KOPT-K1 (cell line): ENCODE measurements at regions not wholly inside any gene's neighbourhood (a gene's known extent, or its start where the extent isn't known, plus 50 kb on each side); places are given as distances from the start of the nearest gene placed in this dataset.

Experiments
- H3K27ac ChIP-seq: fragments of 200-600 bp; sonication (generic); 2 replicates; pipeline ENCODE4 v1.5.1; 2016; ENCODE audit warnings: antibody characterized with exemption, mild to moderate bottlenecking, low read depth, low read length; ENCODE audit not compliant: poor library complexity, severe bottlenecking
- H3K36me3 ChIP-seq: fragments of 200-600 bp; sonication (generic); 2 replicates; pipeline ENCODE4 v1.5.1; 2017; ENCODE audit warnings: antibody characterized with exemption, mild to moderate bottlenecking, low read length, moderate library complexity; ENCODE audit not compliant: insufficient read depth
- H3K9me3 ChIP-seq: fragments of 200-600 bp; sonication (generic); 2 replicates; pipeline ENCODE4 v1.5.1; 2017; ENCODE audit warnings: antibody characterized with exemption, low read length, mild to moderate bottlenecking; ENCODE audit not compliant: insufficient read depth, poor library complexity, severe bottlenecking

DNA sequence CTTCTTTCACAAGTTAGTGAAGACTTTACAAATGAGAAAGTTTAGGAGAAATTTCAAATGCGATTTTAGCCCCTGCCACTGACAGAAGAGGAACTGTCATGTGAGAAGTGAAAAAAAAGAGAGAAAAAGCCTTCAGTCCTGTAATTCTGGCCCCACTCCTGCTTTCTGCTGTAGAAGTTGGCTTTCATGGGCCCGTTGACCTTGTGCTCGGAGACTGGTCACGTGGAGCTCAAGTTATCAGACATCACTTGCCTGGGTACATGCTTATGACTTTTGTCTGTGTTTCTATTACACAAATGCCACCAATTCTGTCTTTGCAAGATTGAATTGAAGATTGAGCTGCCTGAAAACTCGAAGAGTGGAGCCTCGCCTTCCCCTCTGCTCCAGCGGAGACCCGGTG lies 749.9 kb downstream of the BCL11A start:
- Histone ChIP-seq H3K9me3 (no peaks in the 10 kb centered on the region), H3K27ac (no peak overlapping the region), H3K36me3 (no peaks in the 10 kb centered on the region)

GRCh38 chr2:59798687-59799232 lies 754.7 kb downstream of the BCL11A start:
- H3K27ac ChIP-seq, result no peak overlapping the region
- no peaks in the 10 kb centered on the region for H3K36me3 ChIP-seq
- peaks cover 11% of the 10 kb centered on the region for H3K9me3 ChIP-seq

- H3K27ac ChIP-seq, result no peak overlapping the region
- peaks cover 11% of the 10 kb centered on the region for H3K9me3 ChIP-seq
- H3K36me3 ChIP-seq, result no peaks in the 10 kb centered on the region
These were observed 762.3 kb downstream of the BCL11A start for GRCh38 chr2:59791004-59791618.

- Histone ChIP-seq H3K27ac (no peak overlapping the region), H3K9me3 (peaks cover 11% of the 10 kb centered on the region), H3K36me3 (no peaks in the 10 kb centered on the region)
These were observed 763.1 kb downstream of the BCL11A start for GRCh38 chr2:59790186-59791003.

- Histone ChIP-seq H3K9me3 (peaks cover 8% of the 10 kb centered on the region), H3K27ac (no peak overlapping the region), H3K36me3 (no peaks in the 10 kb centered on the region)
These were observed 763.9 kb downstream of the BCL11A start for GRCh38 chr2:59789523-59789922.

- Histone ChIP-seq H3K36me3 (no peaks in the 10 kb centered on the region), H3K27ac (no peak overlapping the region), H3K9me3 (no peaks in the 10 kb centered on the region)
These were observed 766.4 kb downstream of the BCL11A start for GRCh38 chr2:59787095-59787494.

GRCh38 chr2:59786684-59787083 lies 766.8 kb downstream of the BCL11A start:
- Histone ChIP-seq H3K9me3 (no peaks in the 10 kb centered on the region), H3K36me3 (no peaks in the 10 kb centered on the region), H3K27ac (no peak overlapping the region)

GRCh38 chr2:59779571-59779970 lies 773.9 kb downstream of the BCL11A start:
- Histone ChIP-seq H3K9me3 (no peaks in the 10 kb centered on the region), H3K36me3 (no peaks in the 10 kb centered on the region), H3K27ac (no peak overlapping the region)

DNA sequence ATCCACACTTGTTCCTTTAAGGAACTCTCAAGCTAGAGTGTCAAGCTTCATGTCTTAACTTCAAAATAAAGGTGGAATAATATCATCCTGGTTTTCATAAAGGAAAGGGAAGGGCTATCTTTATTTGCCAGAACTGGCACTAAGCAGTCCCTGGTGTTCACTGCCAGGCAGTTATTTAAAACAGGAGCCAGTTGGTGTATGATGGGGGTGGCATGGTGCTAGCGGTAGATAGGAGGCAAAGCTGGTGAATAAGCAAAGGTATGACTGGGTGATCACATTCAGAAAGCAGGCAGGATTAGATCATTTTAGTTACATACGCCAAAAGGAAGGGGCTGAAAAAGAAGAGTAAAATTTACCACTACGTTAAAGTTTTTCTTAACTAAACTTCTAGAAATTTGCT lies 776.3 kb downstream of the BCL11A start:
- Histone ChIP-seq H3K27ac (no peak overlapping the region), H3K36me3 (no peaks in the 10 kb centered on the region), H3K9me3 (no peaks in the 10 kb centered on the region)

- H3K27ac ChIP-seq, result no peak overlapping the region
These were observed 776.8 kb downstream of the BCL11A start for GRCh38 chr2:59776726-59777008.

DNA sequence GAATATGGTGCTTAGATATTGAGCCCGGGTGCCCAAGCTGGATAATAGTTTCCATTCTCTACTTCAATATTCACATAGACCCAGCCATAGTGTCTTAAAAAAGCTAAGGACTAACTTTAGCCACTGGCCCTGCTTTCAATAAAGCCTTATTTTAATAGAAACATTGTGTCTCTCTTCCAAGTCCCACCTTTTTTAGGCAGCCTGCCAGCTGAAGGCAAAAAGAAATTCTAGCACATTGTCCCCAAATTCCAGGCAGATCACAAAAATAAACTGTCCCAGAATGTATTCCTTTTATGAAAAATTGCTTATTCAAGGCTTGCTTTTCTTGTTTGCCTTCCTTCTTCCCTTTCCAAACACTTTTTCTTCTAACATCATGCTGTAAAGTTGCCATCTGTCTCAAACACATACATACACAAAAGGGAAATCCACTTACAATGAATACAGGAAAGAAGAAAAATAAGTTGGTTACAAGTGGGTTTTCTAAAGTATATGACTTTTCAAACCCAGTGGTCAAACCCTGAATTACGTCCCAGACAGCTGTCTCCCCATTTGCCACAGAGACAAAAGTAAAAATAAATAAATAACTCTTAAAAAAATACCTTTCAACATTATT lies 778.5 kb downstream of the BCL11A start:
- Histone ChIP-seq H3K27ac (no peak overlapping the region), H3K36me3 (no peaks in the 10 kb centered on the region), H3K9me3 (no peaks in the 10 kb centered on the region)

More at GRCh38 chr2:59776726-59777008, 776.8 kb downstream of the BCL11A start:
- H3K9me3 ChIP-seq, result no peaks in the 10 kb centered on the region
- no peaks in the 10 kb centered on the region for H3K36me3 ChIP-seq

GRCh38 chr2:59770651-59771050 lies 782.8 kb downstream of the BCL11A start:
- Histone ChIP-seq H3K36me3 (no peaks in the 10 kb centered on the region), H3K27ac (no peak overlapping the region), H3K9me3 (no peaks in the 10 kb centered on the region)

DNA sequence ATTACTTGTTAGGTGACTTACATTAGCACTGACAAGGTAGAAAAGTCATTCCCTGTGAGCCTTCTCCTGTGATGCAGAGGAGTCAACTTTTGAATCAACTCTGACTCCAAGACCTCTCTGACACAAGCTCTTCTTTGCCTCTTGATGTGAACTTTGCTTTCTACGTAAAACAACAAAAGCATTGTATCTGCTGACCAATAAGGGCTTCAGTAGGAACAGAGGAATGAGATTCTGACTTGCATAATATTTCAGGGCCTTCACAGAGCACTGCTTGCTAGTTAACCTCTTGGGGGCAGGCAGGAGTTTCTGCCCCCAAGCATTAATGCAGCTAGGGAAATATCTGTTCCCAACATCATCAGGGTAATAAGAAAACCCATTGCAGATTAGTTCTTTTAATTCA lies 791.5 kb downstream of the BCL11A start:
- H3K36me3 ChIP-seq, result no peaks in the 10 kb centered on the region
- H3K9me3 ChIP-seq, result no peaks in the 10 kb centered on the region
- H3K27ac ChIP-seq, result no peak overlapping the region

GRCh38 chr2:59756150-59756549 lies 797.3 kb downstream of the BCL11A start:
- Histone ChIP-seq H3K36me3 (no peaks in the 10 kb centered on the region), H3K9me3 (no peaks in the 10 kb centered on the region), H3K27ac (no peak overlapping the region)

- no peak overlapping the region for H3K27ac ChIP-seq
- H3K9me3 ChIP-seq, result no peaks in the 10 kb centered on the region
- H3K36me3 ChIP-seq, result no peaks in the 10 kb centered on the region
These were observed 799.3 kb downstream of the BCL11A start for GRCh38 chr2:59754011-59754735.
